Left forelimb (tissue), 1 donor: ENCODE measurements at regions not wholly inside any gene's neighbourhood (a gene's known extent, or its start where the extent isn't known, plus 50 kb on each side); places are given as distances from the start of the nearest gene placed in this dataset.
"Not testable (repeated sequence)": the region's sequence is repeated elsewhere in the genome, so short reads cannot be mapped to it uniquely, and the experiment has no call there.

Experiments used
- DNase-seq: peaks from one replicate; pipeline ENCODE4 v3.0.0-alpha.2; 2018; ENCODE audit warnings: low spot score

GRCh38 chr6:14597090-14597489 lies 479.5 kb downstream of the CD83 start:
- no peak for DNase-seq

- DNase-seq: no peak
Observed at GRCh38 chr6:14598017-14598864, 480.7 kb downstream of the CD83 start.

- DNase-seq: not testable (repeated sequence)
Observed at GRCh38 chr6:14600306-14600705, 482.7 kb downstream of the CD83 start.

GRCh38 chr6:14601490-14601889 lies 483.9 kb downstream of the CD83 start:
- no peak for DNase-seq

GRCh38 chr6:14606353-14606752 lies 488.8 kb downstream of the CD83 start:
- no peak for DNase-seq

GRCh38 chr6:14610141-14610540 lies 492.6 kb downstream of the CD83 start:
- DNase-seq: no peak

GRCh38 chr6:14612016-14612980 lies 494.7 kb downstream of the CD83 start:
- DNase-seq: no peak

GRCh38 chr6:14614631-14615030 lies 497.1 kb downstream of the CD83 start:
- no peak for DNase-seq

- DNase-seq: no peak
Observed at GRCh38 chr6:14616656-14617055, 499.1 kb downstream of the CD83 start.

- no peak for DNase-seq
Observed at GRCh38 chr6:14618759-14619418, 501.3 kb downstream of the CD83 start.

GRCh38 chr6:14619419-14619781 lies 501.8 kb downstream of the CD83 start:
- no peak for DNase-seq

GRCh38 chr6:14620522-14620921 lies 502.9 kb downstream of the CD83 start:
- no peak for DNase-seq

- no peak for DNase-seq
Observed at GRCh38 chr6:14621518-14621917, 503.9 kb downstream of the CD83 start.

GRCh38 chr6:14622085-14622484 lies 504.5 kb downstream of the CD83 start:
- DNase-seq: no peak

GRCh38 chr6:14622909-14623505 lies 505.4 kb downstream of the CD83 start:
- DNase-seq: no peak

GRCh38 chr6:14625173-14625895 lies 507.8 kb downstream of the CD83 start:
- no peak for DNase-seq

GRCh38 chr6:14626556-14626955 lies 509.0 kb downstream of the CD83 start:
- DNase-seq: no peak

- DNase-seq: no peak
Observed at GRCh38 chr6:14630016-14630415, 512.4 kb downstream of the CD83 start.

- no peak for DNase-seq
Observed at GRCh38 chr6:14633479-14633878, 515.9 kb downstream of the CD83 start.

GRCh38 chr6:14634072-14634471 lies 516.5 kb downstream of the CD83 start:
- DNase-seq: no peak

GRCh38 chr6:14635195-14635594 lies 517.6 kb downstream of the CD83 start:
- no peak for DNase-seq
